Epithelial cell of prostate (primary cell): ENCODE measurements at regions not wholly inside any gene's neighbourhood (a gene's known extent, or its start where the extent isn't known, plus 50 kb on each side); places are given as distances from the start of the nearest gene placed in this dataset.

Experiments used
- DNase-seq: peaks from one replicate; pipeline ENCODE4 v3.0.0-alpha.2; 2011; ENCODE audit warnings: low read depth, low spot score
- H3K27ac ChIP-seq: fragments of 450-650 bp; 2 replicates; pipeline ENCODE4 v1.5.1; 2017; ENCODE audit warnings: mild to moderate bottlenecking

DNA sequence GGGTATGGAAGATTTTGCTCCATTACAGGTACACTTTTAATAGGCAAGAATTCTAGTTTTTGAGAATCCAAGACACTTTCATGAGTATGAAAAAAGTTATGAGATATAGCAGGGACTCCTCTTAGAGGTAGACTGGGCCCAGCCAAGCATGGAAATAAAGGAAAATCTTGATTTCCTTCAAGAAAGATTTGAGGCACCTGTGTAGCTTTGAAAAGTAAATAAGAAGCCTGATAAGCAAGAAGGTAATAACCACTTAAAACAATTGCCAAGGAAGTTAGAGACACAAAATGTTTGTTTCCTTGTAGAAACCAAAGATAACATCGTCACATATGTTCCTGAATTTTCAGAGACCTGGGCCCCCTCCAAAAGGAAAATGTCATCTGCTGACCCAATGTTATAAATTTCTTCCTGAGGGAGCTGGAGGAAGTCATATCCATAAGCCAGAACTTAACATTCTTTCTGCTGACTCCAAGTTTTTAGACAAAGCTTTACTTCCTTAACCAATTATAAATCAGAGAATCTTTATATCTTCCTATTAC lies 314.5 kb upstream of the ANO3 start:
- H3K27ac ChIP-seq, result no peak overlapping the region

DNA sequence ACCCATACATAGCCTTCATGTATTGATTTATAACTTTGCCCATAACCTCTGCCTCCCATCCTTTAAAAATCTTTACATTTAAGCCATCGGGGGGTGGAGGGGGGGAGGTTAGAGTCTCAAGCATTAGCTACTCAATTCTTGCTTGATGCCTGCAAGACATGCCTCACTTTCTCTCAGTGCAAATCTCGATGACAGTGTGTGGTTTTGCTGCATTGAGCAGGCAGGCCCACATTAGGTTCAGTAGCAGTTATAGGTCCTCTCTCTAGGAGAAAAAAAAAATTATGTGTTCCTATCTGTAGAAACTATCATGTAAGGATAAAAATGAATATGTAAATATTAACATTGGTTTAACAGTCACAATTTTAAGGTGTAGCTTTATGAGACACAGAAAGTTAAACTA lies 314.0 kb upstream of the ANO3 start:
- DNase-seq, result no peak
- H3K27ac ChIP-seq, result no peak overlapping the region

More for the DNA sequence above, 314.5 kb upstream of the ANO3 start:
- no peak for DNase-seq

DNA sequence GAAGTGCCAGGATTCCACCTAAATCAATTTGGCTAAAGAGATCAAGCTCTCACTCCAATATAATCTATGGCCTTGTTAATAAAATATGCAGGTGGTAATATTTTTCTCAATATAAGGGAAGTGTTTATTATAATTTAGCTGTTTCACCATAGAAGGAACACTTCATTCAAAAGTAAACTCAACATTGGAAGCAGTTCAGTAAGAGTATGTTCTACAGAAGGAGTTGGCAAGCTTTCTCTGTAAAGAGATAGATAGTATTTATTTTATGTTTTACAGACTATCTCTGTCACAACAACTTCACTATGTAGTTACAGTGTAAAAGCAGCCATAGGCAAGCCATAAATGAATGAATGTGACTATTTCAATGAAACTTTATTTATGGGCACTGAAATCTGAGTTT lies 313.6 kb upstream of the ANO3 start:
- no peak for DNase-seq
- H3K27ac ChIP-seq, result no peak overlapping the region

DNA sequence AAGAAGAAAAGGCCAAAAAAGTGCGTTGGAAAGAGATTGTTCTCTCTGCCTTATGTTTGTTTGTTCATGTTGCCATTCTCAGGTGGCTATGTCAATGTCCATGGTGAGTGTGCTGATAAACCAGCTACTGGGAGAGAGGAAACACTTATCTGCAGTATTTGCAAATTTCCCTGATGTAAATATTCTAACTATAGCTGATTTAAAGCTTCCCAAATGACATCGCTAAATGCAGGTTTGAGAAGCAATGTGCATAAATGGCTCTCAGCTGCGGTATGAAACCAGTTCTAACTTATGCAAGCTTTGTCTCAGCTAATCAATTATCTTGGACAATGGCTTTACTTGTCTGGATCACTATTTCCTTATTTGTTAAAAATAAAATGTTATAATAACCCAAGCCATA lies 312.5 kb upstream of the ANO3 start:
- no peak for DNase-seq
- H3K27ac ChIP-seq, result no peak overlapping the region

- no peak overlapping the region for H3K27ac ChIP-seq
- no peak for DNase-seq
Observed at GRCh38 chr11:26021017-26021416, 310.9 kb upstream of the ANO3 start.

GRCh38 chr11:26023057-26023456 lies 308.9 kb upstream of the ANO3 start:
- H3K27ac ChIP-seq, result no peak overlapping the region
- no peak for DNase-seq

GRCh38 chr11:26025676-26026075 lies 306.3 kb upstream of the ANO3 start:
- no peak overlapping the region for H3K27ac ChIP-seq
- DNase-seq, result no peak

GRCh38 chr11:26026078-26026477 lies 305.9 kb upstream of the ANO3 start:
- H3K27ac ChIP-seq, result no peak overlapping the region

DNA sequence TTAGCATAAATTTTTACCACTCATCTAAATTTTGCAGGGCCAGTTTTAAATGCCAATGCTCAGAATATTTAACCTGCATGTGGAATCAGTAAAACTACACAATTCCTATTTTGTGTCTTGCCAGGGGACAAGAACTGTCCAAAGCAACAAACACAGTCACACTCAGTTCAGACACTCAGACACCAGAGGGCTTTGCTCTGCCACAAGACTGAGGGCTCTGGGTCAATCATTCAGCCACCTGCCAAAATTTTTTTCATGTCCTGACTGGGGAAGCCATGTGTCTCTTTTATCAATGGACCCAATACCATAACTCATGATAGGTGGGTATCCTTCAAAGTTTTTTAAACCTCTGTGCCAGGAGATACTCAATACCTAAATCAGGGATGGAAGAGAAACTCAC lies 304.0 kb upstream of the ANO3 start:
- no peak for DNase-seq
- no peak overlapping the region for H3K27ac ChIP-seq

More at GRCh38 chr11:26026078-26026477, 305.9 kb upstream of the ANO3 start:
- DNase-seq, result no peak

- no peak overlapping the region for H3K27ac ChIP-seq
- DNase-seq, result peak; percentile 8
Observed at GRCh38 chr11:26028393-26028911, 303.5 kb upstream of the ANO3 start.

GRCh38 chr11:26030399-26030798 lies 301.5 kb upstream of the ANO3 start:
- no peak for DNase-seq
- H3K27ac ChIP-seq, result no peak overlapping the region

GRCh38 chr11:26032241-26032640 lies 299.7 kb upstream of the ANO3 start:
- no peak overlapping the region for H3K27ac ChIP-seq
- DNase-seq, result no peak

GRCh38 chr11:26035696-26036095 lies 296.2 kb upstream of the ANO3 start:
- no peak for DNase-seq

GRCh38 chr11:26037716-26038115 lies 294.2 kb upstream of the ANO3 start:
- no peak for DNase-seq
- no peak overlapping the region for H3K27ac ChIP-seq

More at GRCh38 chr11:26035696-26036095, 296.2 kb upstream of the ANO3 start:
- no peak overlapping the region for H3K27ac ChIP-seq

- no peak overlapping the region for H3K27ac ChIP-seq
Observed at GRCh38 chr11:26040339-26040738, 291.6 kb upstream of the ANO3 start.

GRCh38 chr11:26042113-26042512 lies 289.8 kb upstream of the ANO3 start:
- DNase-seq, result no peak

More at GRCh38 chr11:26040339-26040738, 291.6 kb upstream of the ANO3 start:
- no peak for DNase-seq

GRCh38 chr11:26043665-26044064 lies 288.3 kb upstream of the ANO3 start:
- no peak for DNase-seq
- no peak overlapping the region for H3K27ac ChIP-seq

More at GRCh38 chr11:26042113-26042512, 289.8 kb upstream of the ANO3 start:
- no peak overlapping the region for H3K27ac ChIP-seq

- DNase-seq, result no peak
- H3K27ac ChIP-seq, result no peak overlapping the region
Observed at GRCh38 chr11:26044389-26044788, 287.5 kb upstream of the ANO3 start.

DNA sequence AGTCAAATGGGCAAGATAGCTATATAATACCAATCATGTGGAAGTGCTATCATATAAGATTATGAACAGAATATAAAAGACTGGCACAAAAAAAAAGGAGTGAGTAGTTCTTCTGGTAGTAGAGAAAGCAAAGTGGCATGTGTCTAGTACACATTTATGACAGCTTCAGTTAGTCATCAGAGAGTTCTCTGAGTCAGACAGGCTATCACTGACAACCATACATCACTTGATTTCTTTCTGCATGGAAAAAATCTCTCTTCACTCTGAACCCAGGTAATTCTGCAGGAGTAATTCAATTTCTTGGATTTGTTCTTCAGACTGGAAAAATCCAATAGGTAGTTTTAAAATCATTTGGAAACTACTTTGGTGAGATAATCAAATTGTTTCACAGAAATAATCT lies 286.8 kb upstream of the ANO3 start:
- no peak for DNase-seq
- no peak overlapping the region for H3K27ac ChIP-seq

GRCh38 chr11:26048271-26048670 lies 283.7 kb upstream of the ANO3 start:
- no peak overlapping the region for H3K27ac ChIP-seq
- no peak for DNase-seq

- no peak overlapping the region for H3K27ac ChIP-seq
- no peak for DNase-seq
Observed at GRCh38 chr11:26053966-26054365, 278.0 kb upstream of the ANO3 start.

DNA sequence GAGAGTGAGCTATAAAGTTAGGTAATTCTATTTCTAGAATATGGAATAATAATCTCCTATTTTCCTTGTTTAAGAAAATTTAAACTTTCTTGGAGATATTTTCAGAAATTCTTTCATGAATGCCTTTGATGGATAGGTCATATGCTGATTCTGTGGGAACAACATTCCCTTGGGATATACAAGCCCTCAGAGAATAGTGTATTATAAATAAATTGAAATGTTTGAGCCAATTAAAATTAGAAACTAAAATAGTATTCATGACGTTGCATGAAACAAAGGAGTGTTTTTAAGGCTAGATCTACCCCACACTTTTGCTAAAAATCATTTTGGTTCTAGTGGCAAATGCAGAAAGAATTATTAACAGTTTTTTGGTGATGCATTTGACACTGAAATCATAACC lies 269.3 kb upstream of the ANO3 start:
- H3K27ac ChIP-seq, result no peak overlapping the region

More for the DNA sequence above, 269.3 kb upstream of the ANO3 start:
- no peak for DNase-seq
